Right atrium auricular region (tissue), 2 donors: ENCODE measurements at regions not wholly inside any gene's neighbourhood (a gene's known extent, or its start where the extent isn't known, plus 50 kb on each side); places are given as distances from the start of the nearest gene placed in this dataset.
"Not testable (repeated sequence)": the region's sequence is repeated elsewhere in the genome, so short reads cannot be mapped to it uniquely, and the experiment has no call there.

Source experiments
- DNase-seq: peaks from one replicate; pipeline ENCODE4 v3.0.0-alpha.2; 2019; ENCODE audit warnings: low spot score
- H3K27ac ChIP-seq, 2 donors: fragments of 200-600 bp; sonication (generic); 1 replicate in 1 of 2; 2 replicates in 1 of 2; pipeline ENCODE4 v1.5.1; 2016 to 2019
- H3K27me3 ChIP-seq, 2 donors: fragments of 200-600 bp; sonication (generic); one replicate each; pipeline versions ENCODE4 v1.5.1 to v1.6.0; 2017 to 2019
- H3K36me3 ChIP-seq: fragments of 200-600 bp; sonication (generic); one replicate; pipeline ENCODE4 v1.5.1; 2016
- H3K4me1 ChIP-seq, 2 donors: fragments of 200-600 bp; sonication (generic); one replicate each; pipeline versions ENCODE4 v1.5.1 to v1.6.0; 2017 to 2019
- H3K4me3 ChIP-seq, 2 donors: fragments of 200-600 bp; sonication (generic); 1 replicate in 1 of 2; 2 replicates in 1 of 2; pipeline ENCODE4 v1.5.1; 2017 to 2019; ENCODE audit warnings: mild to moderate bottlenecking in 1 of 2, moderate library complexity in 1 of 2
- H3K9me3 ChIP-seq, 2 donors: fragments of 200-600 bp; sonication (generic); one replicate each; pipeline ENCODE4 v1.5.1; 2019
- TF ChIP-seq, protein P1 (sequence below), 2 donors: fragments of 200-600 bp; sonication (generic); IDR thresholded peaks; one replicate each; pipeline ENCODE4 v1.5.1; 2019; ENCODE audit warnings: antibody characterized with exemption in 2 of 2

DNA sequence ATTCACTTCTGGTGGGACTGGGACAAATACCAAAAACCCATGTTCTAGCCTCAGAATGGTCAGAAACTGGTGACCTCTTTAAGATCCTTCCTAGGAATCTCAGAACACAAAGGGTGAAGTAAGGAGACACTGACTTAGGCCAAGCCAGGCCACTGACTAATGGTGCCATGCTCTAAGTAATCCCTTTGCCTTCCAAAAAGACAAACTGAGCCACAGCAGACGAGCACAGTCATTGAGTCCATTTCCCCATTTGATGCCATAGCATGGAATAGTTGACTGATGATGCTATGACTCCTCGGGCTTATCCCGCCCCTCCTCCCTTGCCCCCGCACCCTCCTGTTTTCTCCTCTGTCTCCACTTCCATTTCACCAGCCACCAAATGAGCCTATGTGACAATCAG, 145.8 kb upstream of the ZNF648 start:
- H3K27ac ChIP-seq, result peak overlapping the region; percentile 67
- H3K4me3 ChIP-seq, result no peak overlapping the region
- TF ChIP-seq, protein P1, sequence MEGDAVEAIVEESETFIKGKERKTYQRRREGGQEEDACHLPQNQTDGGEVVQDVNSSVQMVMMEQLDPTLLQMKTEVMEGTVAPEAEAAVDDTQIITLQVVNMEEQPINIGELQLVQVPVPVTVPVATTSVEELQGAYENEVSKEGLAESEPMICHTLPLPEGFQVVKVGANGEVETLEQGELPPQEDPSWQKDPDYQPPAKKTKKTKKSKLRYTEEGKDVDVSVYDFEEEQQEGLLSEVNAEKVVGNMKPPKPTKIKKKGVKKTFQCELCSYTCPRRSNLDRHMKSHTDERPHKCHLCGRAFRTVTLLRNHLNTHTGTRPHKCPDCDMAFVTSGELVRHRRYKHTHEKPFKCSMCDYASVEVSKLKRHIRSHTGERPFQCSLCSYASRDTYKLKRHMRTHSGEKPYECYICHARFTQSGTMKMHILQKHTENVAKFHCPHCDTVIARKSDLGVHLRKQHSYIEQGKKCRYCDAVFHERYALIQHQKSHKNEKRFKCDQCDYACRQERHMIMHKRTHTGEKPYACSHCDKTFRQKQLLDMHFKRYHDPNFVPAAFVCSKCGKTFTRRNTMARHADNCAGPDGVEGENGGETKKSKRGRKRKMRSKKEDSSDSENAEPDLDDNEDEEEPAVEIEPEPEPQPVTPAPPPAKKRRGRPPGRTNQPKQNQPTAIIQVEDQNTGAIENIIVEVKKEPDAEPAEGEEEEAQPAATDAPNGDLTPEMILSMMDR (IDR thresholded peaks at IDR 0.05), result no peak
- DNase-seq, result no peak
- no peaks in the 10 kb centered on the region for H3K9me3 ChIP-seq
- H3K36me3 ChIP-seq, result no peaks in the 10 kb centered on the region
- H3K4me1 ChIP-seq, result peaks cover 0 to 26% of the 10 kb centered on the region in 2 donors
- no peaks in the 10 kb centered on the region for H3K27me3 ChIP-seq

DNA sequence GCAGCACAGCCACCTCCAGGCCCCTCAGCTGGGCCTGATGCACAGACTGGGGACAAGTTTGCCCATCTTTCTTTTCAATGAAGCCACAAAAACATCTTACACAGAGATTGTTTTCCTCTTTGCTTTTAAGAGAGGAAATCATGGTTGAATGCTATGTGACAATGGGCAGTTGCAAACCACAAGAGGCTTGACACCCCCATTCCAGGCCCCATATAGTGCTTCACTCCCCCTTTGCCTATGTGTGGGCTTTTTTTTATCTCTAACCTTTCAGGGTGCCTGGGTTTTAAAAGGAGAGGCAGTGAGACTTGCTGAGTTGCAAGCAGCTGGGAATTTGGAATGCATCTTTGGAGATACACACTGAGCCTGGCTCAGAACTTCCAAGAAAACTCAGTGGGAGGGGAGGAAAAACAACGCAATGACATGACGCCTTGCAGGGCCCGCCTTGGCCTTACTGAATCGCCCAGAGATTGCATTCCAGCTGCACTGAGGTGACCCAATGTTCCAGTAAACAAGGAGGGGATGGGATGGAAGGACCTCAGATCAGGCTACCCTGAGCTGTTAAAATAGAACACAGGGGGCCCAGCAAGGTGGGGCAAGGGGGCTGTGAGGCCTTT, 145.2 kb upstream of the ZNF648 start:
- H3K27me3 ChIP-seq, result no peaks in the 10 kb centered on the region
- H3K4me1 ChIP-seq, result peaks cover 0 to 26% of the 10 kb centered on the region in 2 donors
- H3K27ac ChIP-seq, result peak overlapping the region; percentile 67
- TF ChIP-seq, protein P1 (IDR thresholded peaks at IDR 0.05), result no peak
- no peaks in the 10 kb centered on the region for H3K9me3 ChIP-seq
- no peak overlapping the region for H3K4me3 ChIP-seq
- H3K36me3 ChIP-seq, result no peaks in the 10 kb centered on the region
- DNase-seq, result peak; percentile 92

DNA sequence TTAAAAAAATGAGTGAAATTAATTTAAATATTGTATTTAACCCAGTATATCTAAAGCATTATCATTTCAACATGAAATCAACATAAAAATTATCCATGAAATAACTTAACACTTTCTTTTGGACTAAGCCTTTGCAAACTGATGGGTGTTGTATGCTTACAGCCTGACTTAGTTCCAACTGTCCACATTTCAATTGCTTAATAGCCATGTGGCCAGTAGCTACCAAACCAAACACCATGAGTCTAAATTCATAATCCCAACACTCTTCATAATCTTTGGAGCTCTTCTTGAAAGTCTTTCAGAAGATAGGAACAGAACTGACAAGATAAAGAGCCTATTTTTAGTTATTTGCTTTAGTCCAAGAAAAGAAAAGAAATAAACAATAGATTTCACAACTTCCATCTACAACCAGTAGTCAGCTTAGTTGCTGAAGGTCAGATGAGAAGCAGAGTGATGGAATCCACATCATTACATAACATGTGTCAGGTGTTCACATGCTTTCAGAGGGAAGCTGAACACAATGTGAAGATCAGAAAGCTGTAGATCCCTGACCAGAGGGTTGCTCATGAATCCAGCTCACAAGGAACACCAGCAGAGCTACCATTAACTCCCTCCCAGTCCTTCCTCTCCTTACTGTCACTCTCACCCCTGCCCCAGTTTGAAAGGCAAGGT, 144.0 kb upstream of the ZNF648 start:
- TF ChIP-seq, protein P1 (IDR thresholded peaks at IDR 0.05), result no peak
- H3K36me3 ChIP-seq, result no peaks in the 10 kb centered on the region
- H3K4me3 ChIP-seq, result no peak overlapping the region
- peak overlapping the region; percentile 67 for H3K27ac ChIP-seq
- no peaks in the 10 kb centered on the region for H3K9me3 ChIP-seq
- no peaks in the 10 kb centered on the region for H3K27me3 ChIP-seq
- no peak for DNase-seq
- H3K4me1 ChIP-seq, result peaks cover 0 to 26% of the 10 kb centered on the region in 2 donors

DNA sequence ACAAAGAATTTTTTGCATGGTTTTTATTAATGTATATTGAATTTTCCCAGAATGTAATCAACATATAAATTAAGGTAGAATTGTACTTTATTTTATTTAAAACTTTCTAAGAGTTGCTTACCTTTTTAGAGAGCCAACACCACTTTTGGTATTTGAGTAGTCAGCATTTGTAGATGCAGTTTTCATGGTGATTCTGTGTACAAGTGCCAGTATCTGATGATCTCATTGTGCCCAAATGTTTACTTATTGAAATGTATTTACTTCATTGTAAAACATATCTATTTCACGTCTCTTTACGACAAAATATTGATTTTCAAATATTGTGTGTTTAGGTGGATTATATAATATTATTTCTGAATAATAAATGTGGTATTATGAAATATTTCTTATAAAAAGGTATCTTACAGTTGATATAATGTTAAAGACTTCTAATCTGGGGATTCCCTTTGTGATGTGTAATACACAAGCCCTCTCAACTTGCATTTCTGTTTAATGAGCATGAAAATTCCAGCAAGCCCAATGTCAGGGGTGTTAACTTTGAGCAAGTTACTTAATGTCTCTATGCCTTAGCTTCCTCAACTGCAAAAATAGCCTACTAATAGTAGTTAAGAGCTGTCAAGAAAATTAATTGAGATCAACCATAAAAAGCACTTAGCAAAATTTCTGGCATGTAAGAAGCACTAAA, 141.8 kb upstream of the ZNF648 start:
- no peaks in the 10 kb centered on the region for H3K36me3 ChIP-seq
- peaks cover 0 to 26% of the 10 kb centered on the region in 2 donors for H3K4me1 ChIP-seq
- DNase-seq, result no peak
- no peaks in the 10 kb centered on the region for H3K9me3 ChIP-seq
- TF ChIP-seq, protein P1 (IDR thresholded peaks at IDR 0.05), result no peak
- H3K27me3 ChIP-seq, result no peaks in the 10 kb centered on the region
- H3K4me3 ChIP-seq, result no peak overlapping the region
- no peak overlapping the region for H3K27ac ChIP-seq

DNA sequence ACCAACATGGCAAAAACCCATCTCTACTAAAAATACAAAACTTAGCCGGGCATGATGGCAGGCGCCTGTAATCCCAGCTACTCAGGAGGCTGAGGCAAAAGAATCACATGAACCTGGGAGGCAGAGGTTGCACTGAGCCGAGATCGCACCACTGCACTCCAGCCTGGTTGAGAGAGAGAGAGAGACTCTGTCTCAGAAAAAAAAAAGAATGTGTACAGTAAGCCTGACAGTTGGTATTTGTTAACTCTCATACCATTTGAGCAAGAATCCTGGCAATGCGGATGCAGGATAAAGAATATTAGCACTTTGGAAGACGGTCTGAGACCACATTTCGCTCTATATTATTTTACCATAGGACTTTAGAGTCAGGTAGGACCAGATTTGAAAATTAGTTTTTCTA, 140.0 kb upstream of the ZNF648 start:
- H3K36me3 ChIP-seq, H3K27me3 ChIP-seq, H3K9me3 ChIP-seq, DNase-seq, H3K4me3 ChIP-seq, H3K27ac ChIP-seq: not testable (repeated sequence)
- peaks cover 0 to 24% of the 10 kb centered on the region in 2 donors for H3K4me1 ChIP-seq

DNA sequence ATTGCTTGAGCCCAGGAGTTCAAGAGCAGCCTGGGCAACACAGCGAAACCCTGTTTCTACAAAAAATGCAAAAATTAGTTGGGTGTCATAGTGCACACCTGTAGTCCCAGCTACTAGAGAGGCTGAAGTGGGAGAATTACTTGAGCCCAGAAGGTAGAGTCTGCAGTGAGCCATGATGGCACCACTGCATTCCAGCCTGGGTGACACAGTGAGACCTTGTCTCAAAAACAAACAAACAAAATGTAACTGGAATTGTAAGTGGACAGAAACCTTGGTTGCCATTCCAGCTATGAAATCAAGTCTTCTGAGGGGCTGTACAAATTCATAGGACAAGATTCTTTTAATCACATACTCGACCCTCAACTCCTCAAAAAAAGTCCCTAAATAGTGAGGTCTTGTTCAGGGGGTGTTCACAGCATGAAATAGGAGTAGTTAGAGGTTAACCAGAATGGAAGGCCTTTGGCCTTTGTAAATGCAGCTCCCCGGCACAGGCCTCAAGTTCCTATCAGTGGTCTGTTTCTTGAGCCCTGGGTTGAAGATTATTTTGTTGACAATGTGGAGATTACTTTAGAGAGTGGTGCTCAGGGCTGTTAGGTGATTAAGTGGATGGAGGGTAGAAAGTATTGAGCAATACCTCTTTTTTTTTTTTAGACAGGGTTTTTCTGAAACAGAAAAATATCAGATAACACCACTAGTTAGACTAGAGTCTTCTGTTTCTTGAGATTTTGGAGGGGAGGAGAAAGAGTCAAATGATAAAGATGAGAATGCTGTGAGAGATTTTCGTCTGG, 138.7 kb upstream of the ZNF648 start:
- TF ChIP-seq, protein P1 (IDR thresholded peaks at IDR 0.05), result no peak
- Histone ChIP-seq H3K9me3 (no peaks in the 10 kb centered on the region), H3K4me3 (no peak overlapping the region), H3K27me3 (no peaks in the 10 kb centered on the region), H3K36me3 (no peaks in the 10 kb centered on the region), H3K27ac (no peak overlapping the region), H3K4me1 (peaks cover 0 to 13% of the 10 kb centered on the region in 2 donors)
- DNase-seq, result no peak
